GM12865 (cell line): ENCODE measurements at regions not wholly inside any gene's neighbourhood (a gene's known extent, or its start where the extent isn't known, plus 50 kb on each side); places are given as distances from the start of the nearest gene placed in this dataset.

Source experiments
- DNase-seq: peaks from one replicate; pipeline ENCODE4 v3.0.0; 2010; ENCODE audit warnings: low read depth
- H3K4me3 ChIP-seq: 2 replicates; pipeline ENCODE4 v1.5.1; 2011; ENCODE audit warnings: mild to moderate bottlenecking, low read depth, low read length, control low read depth
- TF ChIP-seq, protein P1 (sequence below): IDR thresholded peaks from 2 replicates; pipeline ENCODE4 v1.5.1; 2011; ENCODE audit warnings: low read length, control low read depth, low read depth, inconsistent platforms; ENCODE audit not compliant: insufficient read depth; ENCODE audit errors: missing control alignments

DNA sequence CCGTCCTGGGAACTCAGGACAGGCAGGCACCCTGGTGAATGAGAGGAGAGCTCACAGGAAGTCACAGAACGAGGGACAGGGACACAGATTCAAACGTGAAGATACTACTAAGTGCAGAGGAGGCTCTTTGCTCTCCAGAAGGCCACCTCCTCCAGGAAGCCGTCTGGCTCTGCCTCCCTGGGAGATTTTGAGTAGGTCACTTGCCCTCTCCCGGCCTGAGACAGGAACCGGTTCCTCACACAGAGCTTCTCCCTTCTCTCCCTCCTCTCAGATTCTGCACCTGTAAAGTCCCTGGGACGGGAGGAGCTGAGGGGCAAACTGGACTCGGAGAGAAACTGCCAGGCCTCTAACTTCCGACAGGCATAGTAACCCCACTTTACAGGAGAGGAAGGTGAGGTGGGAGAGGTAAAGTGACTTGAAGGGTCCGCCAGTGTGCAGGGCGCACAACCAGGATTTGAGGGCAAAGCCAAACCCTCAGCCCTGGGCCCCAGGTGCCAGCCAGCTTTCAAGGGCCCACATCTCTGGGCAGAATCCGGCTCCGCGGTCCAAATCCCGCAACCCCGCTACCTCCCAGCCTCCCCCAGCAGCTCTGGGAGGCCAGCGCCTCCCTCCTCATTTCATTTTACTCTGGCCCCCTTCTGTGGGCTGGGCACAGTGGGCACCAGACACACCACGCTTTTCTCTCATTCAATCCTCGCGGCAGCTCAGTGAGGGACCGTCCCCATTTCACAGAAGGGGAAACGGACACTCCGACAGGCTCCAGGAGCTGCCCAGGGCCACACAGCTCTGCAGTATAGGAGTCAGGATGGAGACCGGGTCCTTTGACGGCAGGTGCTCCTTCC is 150.2 kb downstream of the SMAD6 start:
- TF ChIP-seq, protein P1, sequence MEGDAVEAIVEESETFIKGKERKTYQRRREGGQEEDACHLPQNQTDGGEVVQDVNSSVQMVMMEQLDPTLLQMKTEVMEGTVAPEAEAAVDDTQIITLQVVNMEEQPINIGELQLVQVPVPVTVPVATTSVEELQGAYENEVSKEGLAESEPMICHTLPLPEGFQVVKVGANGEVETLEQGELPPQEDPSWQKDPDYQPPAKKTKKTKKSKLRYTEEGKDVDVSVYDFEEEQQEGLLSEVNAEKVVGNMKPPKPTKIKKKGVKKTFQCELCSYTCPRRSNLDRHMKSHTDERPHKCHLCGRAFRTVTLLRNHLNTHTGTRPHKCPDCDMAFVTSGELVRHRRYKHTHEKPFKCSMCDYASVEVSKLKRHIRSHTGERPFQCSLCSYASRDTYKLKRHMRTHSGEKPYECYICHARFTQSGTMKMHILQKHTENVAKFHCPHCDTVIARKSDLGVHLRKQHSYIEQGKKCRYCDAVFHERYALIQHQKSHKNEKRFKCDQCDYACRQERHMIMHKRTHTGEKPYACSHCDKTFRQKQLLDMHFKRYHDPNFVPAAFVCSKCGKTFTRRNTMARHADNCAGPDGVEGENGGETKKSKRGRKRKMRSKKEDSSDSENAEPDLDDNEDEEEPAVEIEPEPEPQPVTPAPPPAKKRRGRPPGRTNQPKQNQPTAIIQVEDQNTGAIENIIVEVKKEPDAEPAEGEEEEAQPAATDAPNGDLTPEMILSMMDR = no peak
- H3K4me3 ChIP-seq = no peak overlapping the region
- DNase-seq = no peak

DNA sequence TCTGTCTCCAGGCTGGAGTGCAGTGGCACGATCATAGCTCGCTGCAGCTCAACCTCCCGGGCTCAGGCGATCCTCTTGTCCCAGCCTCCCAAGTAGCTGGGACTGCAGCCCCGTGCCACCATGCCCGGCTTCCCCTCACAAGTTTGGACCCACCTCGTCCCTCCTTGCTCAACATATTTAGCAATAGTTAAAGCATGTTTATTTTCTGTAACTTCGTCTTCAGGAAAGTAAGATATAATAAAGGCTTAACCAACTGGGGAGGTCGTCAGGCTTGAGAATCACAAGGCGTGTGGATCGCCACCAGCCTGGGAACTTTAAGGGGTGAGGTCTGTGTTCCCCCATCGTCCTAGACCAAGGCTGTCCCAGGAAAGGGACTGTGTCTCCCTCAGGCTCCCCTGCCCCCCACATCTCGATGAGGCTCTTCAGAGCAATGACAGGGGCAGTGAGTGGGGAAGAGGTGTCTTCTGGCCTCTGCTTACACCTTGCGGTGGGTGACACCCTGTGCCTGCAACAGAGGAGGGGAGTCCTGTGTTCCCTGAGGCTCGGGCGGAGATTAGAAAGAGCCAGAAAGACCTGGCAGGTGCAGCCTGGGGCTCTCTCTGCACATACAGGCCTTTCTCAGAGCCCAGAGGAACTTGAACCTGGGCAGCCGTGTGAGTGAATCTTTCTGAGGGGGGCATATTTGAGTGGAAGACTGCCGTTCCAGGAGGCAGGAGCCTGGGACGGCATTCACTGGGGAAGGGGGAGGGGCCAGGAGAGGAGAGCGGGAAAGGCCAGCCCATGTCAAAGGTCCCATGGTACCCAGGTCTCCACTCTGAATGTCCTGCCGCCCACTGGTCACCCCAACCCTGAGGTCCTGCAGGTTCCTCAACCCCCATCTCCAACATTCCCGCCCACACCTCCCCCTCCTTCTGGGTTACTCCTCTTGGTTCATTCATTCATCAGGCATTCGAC is 152.3 kb downstream of the SMAD6 start:
- DNase-seq = no peak
- H3K4me3 ChIP-seq = no peak overlapping the region
- TF ChIP-seq, protein P1 = no peak

DNA sequence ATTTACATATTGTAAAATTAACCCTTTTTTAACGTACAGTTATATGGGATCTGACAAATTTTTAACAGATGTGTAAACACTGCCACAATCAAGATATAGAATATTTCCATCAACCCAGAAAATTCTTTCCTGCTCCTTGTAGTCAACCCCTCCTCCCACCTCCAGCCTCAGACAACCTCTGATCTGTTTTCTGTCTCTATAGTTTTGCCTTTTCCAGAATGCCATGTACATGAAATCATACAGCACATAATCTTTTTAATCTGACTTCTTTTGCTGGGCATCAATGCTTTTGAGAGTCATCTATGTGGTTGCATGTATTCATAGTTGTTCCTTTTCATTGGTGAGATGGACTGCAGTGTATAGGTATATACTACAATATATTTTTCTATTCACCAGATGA is 153.0 kb downstream of the SMAD6 start:
- DNase-seq = no peak
- TF ChIP-seq, protein P1 = no peak
- no peak overlapping the region for H3K4me3 ChIP-seq

DNA sequence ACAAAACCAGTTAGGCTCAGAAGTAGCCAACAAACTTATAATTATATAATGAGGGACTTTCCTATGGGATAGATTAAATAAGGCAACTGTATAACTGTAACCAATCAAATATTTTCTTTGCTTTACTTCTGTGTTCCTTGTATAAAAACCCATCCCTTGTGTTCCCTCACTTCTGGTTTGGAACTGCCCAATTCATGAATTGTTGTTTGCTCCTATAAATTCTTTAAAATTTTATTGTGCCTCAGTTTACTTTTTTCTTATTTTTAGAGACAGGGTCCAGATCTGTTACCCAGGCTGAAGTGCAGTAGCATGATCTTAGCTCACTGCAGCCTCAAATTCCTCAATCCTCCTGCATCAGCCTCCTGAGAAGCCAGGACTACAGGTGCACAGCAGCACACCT is 155.7 kb downstream of the SMAD6 start:
- no peak for DNase-seq
- TF ChIP-seq, protein P1 = no peak
- H3K4me3 ChIP-seq = no peak overlapping the region

DNA sequence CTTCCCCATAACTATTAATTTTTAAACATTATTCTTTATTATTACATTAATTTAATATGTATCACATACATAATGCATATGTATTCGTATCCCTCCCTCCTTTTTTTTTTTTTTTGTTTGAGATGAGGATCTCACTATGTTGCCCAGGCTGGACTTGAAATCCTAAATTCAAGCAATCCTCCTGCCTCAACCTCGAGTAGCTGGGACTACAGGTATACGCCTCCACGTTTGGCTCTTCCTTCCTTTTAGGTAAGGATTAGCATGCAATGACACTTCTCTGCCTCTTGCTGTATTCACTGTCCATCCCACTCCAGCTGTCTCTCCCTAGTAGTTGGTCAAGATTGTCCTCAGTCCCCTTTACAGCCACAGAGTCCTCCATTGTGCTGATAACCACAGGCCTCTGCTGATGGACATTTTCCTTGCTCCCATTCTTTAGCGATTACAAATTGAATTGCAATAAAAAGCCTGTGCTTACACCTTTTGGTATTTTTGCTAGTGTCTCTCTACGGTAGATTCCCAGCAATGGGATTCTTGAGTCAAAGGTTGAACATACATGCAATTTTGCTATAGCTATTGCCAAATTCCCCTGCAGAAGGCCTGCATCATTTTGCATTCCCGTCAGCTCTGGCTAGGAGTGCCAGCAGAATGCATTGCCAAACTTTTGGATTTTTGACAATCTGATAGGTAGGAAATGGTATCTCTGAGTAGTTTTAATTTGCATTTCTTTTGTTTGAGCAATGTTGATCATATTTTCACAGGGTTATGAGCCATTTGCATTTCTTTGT is 156.6 kb downstream of the SMAD6 start:
- TF ChIP-seq, protein P1 = no peak
- no peak overlapping the region for H3K4me3 ChIP-seq
- no peak for DNase-seq

DNA sequence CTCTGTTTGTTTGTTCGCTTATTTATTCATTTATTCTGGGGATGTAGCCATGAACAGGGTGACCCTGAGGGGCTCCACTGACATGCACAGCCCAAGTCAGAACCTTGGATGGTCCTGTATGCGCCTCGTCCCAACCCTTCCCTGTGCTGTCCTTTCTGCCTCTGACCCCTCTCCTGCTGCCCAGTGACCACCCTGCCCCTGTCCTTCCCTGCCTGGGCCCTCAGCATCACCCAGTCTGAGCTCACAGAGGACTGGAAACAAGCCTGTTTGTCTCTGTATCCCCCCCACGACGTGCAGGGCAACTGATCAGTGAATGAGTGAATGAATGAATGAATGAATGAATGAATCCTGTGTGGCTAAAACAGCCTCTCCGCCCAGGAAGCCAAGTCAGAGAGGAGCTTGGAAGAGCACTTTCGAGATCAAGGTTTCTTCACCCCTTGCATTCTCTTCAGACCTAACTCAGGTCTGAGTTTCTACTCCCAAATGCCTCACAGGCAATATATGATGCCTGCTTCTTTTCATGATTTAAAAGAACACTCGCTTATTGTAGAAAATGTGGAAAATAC is 157.7 kb downstream of the SMAD6 start:
- no peak for DNase-seq
- H3K4me3 ChIP-seq = no peak overlapping the region
- TF ChIP-seq, protein P1 = no peak
